Stomach (tissue), 8 donors: ENCODE measurements at regions not wholly inside any gene's neighbourhood (a gene's known extent, or its start where the extent isn't known, plus 50 kb on each side); places are given as distances from the start of the nearest gene placed in this dataset.

Source experiments
- DNase-seq, 2 donors: peaks; one replicate each; pipeline versions ENCODE4 v3.0.0 to v3.0.0-alpha.2; 2013 to 2019
- H3K27ac ChIP-seq, 5 donors: fragments of 200-600 bp in 4 of 5; sonication (generic) in 4 of 5; one replicate each; pipeline ENCODE4 v1.5.1; 2013 to 2019; ENCODE audit warnings: mild to moderate bottlenecking in 1 of 5, moderate library complexity in 1 of 5
- H3K27me3 ChIP-seq, 3 donors: fragments of 200-600 bp; sonication (generic); one replicate each; pipeline ENCODE4 v1.5.1; 2017 to 2019; ENCODE audit warnings: mixed run types in 1 of 3
- H3K36me3 ChIP-seq, 4 donors: fragments of 200-600 bp; sonication (generic); 1 replicate in 3 of 4; 2 replicates in 1 of 4; pipeline ENCODE4 v1.5.1; 2016 to 2019
- H3K4me1 ChIP-seq, 4 donors: fragments of 200-600 bp; sonication (generic); one replicate each; pipeline ENCODE4 v1.5.1; 2016 to 2019
- H3K4me3 ChIP-seq, 4 donors: fragments of 200-600 bp; sonication (generic) in 3 of 4; one replicate each; pipeline ENCODE4 v1.5.1; 2016 to 2019; ENCODE audit warnings: mild to moderate bottlenecking in 1 of 4
- H3K9me3 ChIP-seq, 4 donors: fragments of 200-600 bp; sonication (generic); one replicate each; pipeline ENCODE4 v1.5.1; 2016 to 2019
- CTCF ChIP-seq, 7 experiments: fragments of 450-650 bp in 4 of 7; fragments of 200-600 bp in 3 of 7; sonication (generic) in 3 of 7; IDR thresholded peaks; one replicate each; pipeline ENCODE4 v1.5.1; 2016 to 2019; ENCODE audit warnings: antibody characterized with exemption in 7 of 7, control low read depth in 2 of 7, mild to moderate bottlenecking in 1 of 7
- EP300 ChIP-seq: sonication (generic); formaldehyde crosslinking; IDR thresholded peaks from one replicate; pipeline ENCODE4 v1.6.1; 2017; ENCODE audit warnings: antibody characterized with exemption
- POLR2A ChIP-seq, 4 donors: fragments of 450-650 bp; IDR thresholded peaks; one replicate each; pipeline ENCODE4 v1.6.1; 2016; ENCODE audit warnings: antibody characterized with exemption in 4 of 4, control low read depth in 2 of 4, mild to moderate bottlenecking in 1 of 4, moderate library complexity in 1 of 4
- POLR2AphosphoS5 ChIP-seq, 3 donors: sonication (generic); formaldehyde crosslinking; IDR thresholded peaks; one replicate each; pipeline ENCODE4 v1.6.1; 2016; ENCODE audit warnings: antibody characterized with exemption in 3 of 3
- WGBS, 5 donors: extraction: QIAGEN DNeasy Blood & Tissue Kit in 3 of 5; methylation state at CpG; one replicate each; pipeline versions ENCODE4 v1.1.5 to v1.1.7; 2013 to 2018; 5-methylcytosine and 5-hydroxymethylcytosine counted together
- intact Hi-C: fragments of 100-400 bp; cut with DNase I; formaldehyde crosslinking; loops from one replicate; pipeline ENCODE4 v1.15.1; 2023; ENCODE audit warnings: low total_unique reads
- donor health status: healthy with polysubstance abuse.
- donor health status: Bipolar disorder and iron deficiency.
- donor health status: healthy.

GRCh38 chr1:98211271-98211845, 290.5 kb upstream of the DPYD start:
- WGBS, 5 donors, result 76 to 95% (median 94%) methylated on average over 2 of the region's 2 CpGs

GRCh38 chr1:98210563-98210962, 289.7 kb upstream of the DPYD start:
- TF ChIP-seq POLR2A (IDR thresholded peaks at IDR 0.05), result no peak
- no peak for TF ChIP-seq EP300
- TF ChIP-seq POLR2AphosphoS5 (IDR thresholded peaks at IDR 0.05), result no peak
- TF ChIP-seq CTCF (IDR thresholded peaks at IDR 0.05), result no peak
- Histone ChIP-seq H3K9me3 (no peaks in the 10 kb centered on the region), H3K4me1 (no peaks in the 10 kb centered on the region), H3K27me3 (no peaks in the 10 kb centered on the region), H3K27ac (no peak overlapping the region), H3K4me3 (no peak overlapping the region), H3K36me3 (no peaks in the 10 kb centered on the region)
- DNase-seq, result no peak
- WGBS, 5 donors, result 93 to 96% (median 96%) methylated on average over 3 of the region's 3 CpGs
- intact Hi-C loops, result no loop called here

More at GRCh38 chr1:98211271-98211845, 290.5 kb upstream of the DPYD start:
- no peaks in the 10 kb centered on the region for H3K9me3 ChIP-seq
- H3K4me3 ChIP-seq, result no peak overlapping the region
- no peak for DNase-seq
- TF ChIP-seq EP300 (no peak), POLR2AphosphoS5 (IDR thresholded peaks at IDR 0.05) (no peak), POLR2A (IDR thresholded peaks at IDR 0.05) (no peak), CTCF (IDR thresholded peaks at IDR 0.05) (no peak)
- H3K27me3 ChIP-seq, result no peaks in the 10 kb centered on the region
- H3K4me1 ChIP-seq, result no peaks in the 10 kb centered on the region
- H3K27ac ChIP-seq, result no peak overlapping the region
- intact Hi-C loops, result no loop called here
- H3K36me3 ChIP-seq, result no peaks in the 10 kb centered on the region

- TF ChIP-seq POLR2A (IDR thresholded peaks at IDR 0.05), result no peak
- no peak for TF ChIP-seq CTCF (IDR thresholded peaks at IDR 0.05)
- no peak for TF ChIP-seq EP300
- no peak for TF ChIP-seq POLR2AphosphoS5 (IDR thresholded peaks at IDR 0.05)
- 55 to 75% (median 65%) methylated on average over 7 of the region's 7 CpGs for WGBS, 5 donors
Observed at GRCh38 chr1:98210064-98210463, 289.2 kb upstream of the DPYD start.

GRCh38 chr1:98205291-98206017, 284.6 kb upstream of the DPYD start:
- no peak overlapping the region for H3K27ac ChIP-seq
- TF ChIP-seq CTCF (IDR thresholded peaks at IDR 0.05), result no peak
- no peak for TF ChIP-seq EP300
- 56 to 81% (median 73%) methylated on average over 1 of the region's 1 CpG for WGBS, 5 donors
- DNase-seq, result no peak
- intact Hi-C loops, result no loop called here
- no peaks in the 10 kb centered on the region for H3K36me3 ChIP-seq
- no peak overlapping the region for H3K4me3 ChIP-seq
- no peaks in the 10 kb centered on the region for H3K9me3 ChIP-seq
- H3K27me3 ChIP-seq, result no peaks in the 10 kb centered on the region
- H3K4me1 ChIP-seq, result no peaks in the 10 kb centered on the region

More at GRCh38 chr1:98210064-98210463, 289.2 kb upstream of the DPYD start:
- Histone ChIP-seq H3K36me3 (no peaks in the 10 kb centered on the region), H3K4me1 (no peaks in the 10 kb centered on the region), H3K27me3 (no peaks in the 10 kb centered on the region), H3K4me3 (no peak overlapping the region), H3K27ac (no peak overlapping the region), H3K9me3 (no peaks in the 10 kb centered on the region)
- DNase-seq, result no peak
- intact Hi-C loops, result no loop called here
